ENCODE measurements at regions not wholly inside any gene's neighbourhood (a gene's known extent, or its start where the extent isn't known, plus 50 kb on each side); places are given as distances from the start of the nearest gene placed in this dataset.

DNA sequence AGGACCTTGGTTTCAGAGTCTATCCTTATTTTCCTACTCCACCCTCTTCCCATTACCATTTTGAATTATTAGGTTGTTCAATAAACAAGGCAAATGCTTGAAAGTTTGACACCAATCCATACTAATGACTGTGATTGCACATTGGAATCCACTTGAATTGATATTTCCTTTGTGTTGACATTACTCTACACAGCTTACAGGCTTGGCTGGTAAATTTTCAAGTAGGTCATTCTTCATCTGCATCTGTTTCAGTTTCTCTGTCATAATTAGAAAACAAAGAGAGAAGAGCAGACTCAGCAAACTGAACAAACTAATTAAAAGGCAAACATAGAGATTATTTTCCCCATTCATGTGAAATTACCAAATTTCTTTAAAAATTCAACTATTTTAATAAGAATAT is 732.9 kb upstream of the BCHE start:
- Histone ChIP-seq H3K36me3 (ENCODE audit: control insufficient read depth in 2 of 3, insufficient read depth in 3 of 3, low read length in 3 of 3) (no peaks in the 10 kb centered on the region), H3K4me3 (ENCODE audit: low read length in 3 of 3) (no peak overlapping the region), H3K27me3 (ENCODE audit: control insufficient read depth, insufficient read depth, low read length) (no peaks in the 10 kb centered on the region), H3K9me3 (ENCODE audit: control insufficient read depth in 2 of 3, insufficient read depth in 1 of 3, low read length in 3 of 3) (peaks cover 0 to 5% (median 0%) of the 10 kb centered on the region in 3 donors), H3K9ac (ENCODE audit: low read length in 3 of 3) (no peak overlapping the region), H3K4me1 (ENCODE audit: control insufficient read depth in 2 of 3, insufficient read depth in 2 of 3, low read depth in 1 of 3, low read length in 3 of 3) (no peaks in the 10 kb centered on the region), H3K27ac (ENCODE audit: low read depth in 2 of 2, low read length in 2 of 2) (no peak overlapping the region)
- intact Hi-C loops (cut with DNase I), result no loop called here
- no peak for DNase-seq
- no peak for TF ChIP-seq CTCF (IDR thresholded peaks at IDR 0.05; ENCODE audit: borderline replicate concordance, extremely low read depth, insufficient read depth)
- no peak for FAIRE-seq

DNA sequence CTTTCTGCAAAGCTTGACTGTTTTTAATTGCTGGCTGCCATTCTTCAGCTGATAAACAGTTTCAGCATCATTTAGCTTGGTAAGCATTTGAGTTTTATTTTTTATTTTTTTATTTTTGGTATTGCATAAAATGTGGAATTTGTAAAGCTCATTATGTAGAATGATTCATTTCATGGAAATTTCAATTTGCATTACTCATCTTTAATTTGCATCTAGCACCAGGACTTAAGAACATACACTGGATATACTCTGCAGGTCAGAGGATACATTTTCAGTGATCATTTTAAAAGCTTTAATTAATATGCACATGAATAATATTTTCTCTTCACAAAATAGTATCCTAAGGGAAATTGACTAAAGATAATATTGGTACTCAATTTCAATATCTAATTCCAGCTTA is 732.4 kb upstream of the BCHE start:
- H3K36me3 ChIP-seq (ENCODE audit: control insufficient read depth in 2 of 3, insufficient read depth in 3 of 3, low read length in 3 of 3), result no peaks in the 10 kb centered on the region
- no peak for DNase-seq
- H3K9me3 ChIP-seq (ENCODE audit: control insufficient read depth in 2 of 3, insufficient read depth in 1 of 3, low read length in 3 of 3), result peaks cover 0 to 5% (median 0%) of the 10 kb centered on the region in 3 donors
- H3K27ac ChIP-seq (ENCODE audit: low read depth in 2 of 2, low read length in 2 of 2), result no peak overlapping the region
- H3K27me3 ChIP-seq (ENCODE audit: control insufficient read depth, insufficient read depth, low read length), result no peaks in the 10 kb centered on the region
- no peak for TF ChIP-seq CTCF (IDR thresholded peaks at IDR 0.05; ENCODE audit: borderline replicate concordance, extremely low read depth, insufficient read depth)
- no peaks in the 10 kb centered on the region for H3K4me1 ChIP-seq (ENCODE audit: control insufficient read depth in 2 of 3, insufficient read depth in 2 of 3, low read depth in 1 of 3, low read length in 3 of 3)
- H3K9ac ChIP-seq (ENCODE audit: low read length in 3 of 3), result no peak overlapping the region
- intact Hi-C loops (cut with DNase I), result no loop called here
- H3K4me3 ChIP-seq (ENCODE audit: low read length in 3 of 3), result no peak overlapping the region
- no peak for FAIRE-seq

GRCh38 chr3:166560253-166560652 is 723.0 kb upstream of the BCHE start:
- FAIRE-seq, result no peak
- no peak overlapping the region for H3K27ac ChIP-seq (ENCODE audit: low read depth in 2 of 2, low read length in 2 of 2)
- intact Hi-C loops (cut with DNase I), result no loop called here
- H3K9me3 ChIP-seq (ENCODE audit: control insufficient read depth in 2 of 3, insufficient read depth in 1 of 3, low read length in 3 of 3), result no peaks in the 10 kb centered on the region
- no peaks in the 10 kb centered on the region for H3K4me1 ChIP-seq (ENCODE audit: control insufficient read depth in 2 of 3, insufficient read depth in 2 of 3, low read depth in 1 of 3, low read length in 3 of 3)
- no peak for TF ChIP-seq CTCF (IDR thresholded peaks at IDR 0.05; ENCODE audit: borderline replicate concordance, extremely low read depth, insufficient read depth)
- DNase-seq, result no peak
- no peak overlapping the region for H3K9ac ChIP-seq (ENCODE audit: low read length in 3 of 3)
- no peaks in the 10 kb centered on the region for H3K27me3 ChIP-seq (ENCODE audit: control insufficient read depth, insufficient read depth, low read length)
- H3K4me3 ChIP-seq (ENCODE audit: low read length in 3 of 3), result no peak overlapping the region
- H3K36me3 ChIP-seq (ENCODE audit: control insufficient read depth in 2 of 3, insufficient read depth in 3 of 3, low read length in 3 of 3), result no peaks in the 10 kb centered on the region

- Histone ChIP-seq H3K9me3 (ENCODE audit: control insufficient read depth in 2 of 3, insufficient read depth in 1 of 3, low read length in 3 of 3) (no peaks in the 10 kb centered on the region), H3K27me3 (ENCODE audit: control insufficient read depth, insufficient read depth, low read length) (no peaks in the 10 kb centered on the region), H3K4me3 (ENCODE audit: low read length in 3 of 3) (no peak overlapping the region), H3K27ac (ENCODE audit: low read depth in 2 of 2, low read length in 2 of 2) (no peak overlapping the region), H3K9ac (ENCODE audit: low read length in 3 of 3) (no peak overlapping the region), H3K4me1 (ENCODE audit: control insufficient read depth in 2 of 3, insufficient read depth in 2 of 3, low read depth in 1 of 3, low read length in 3 of 3) (no peaks in the 10 kb centered on the region), H3K36me3 (ENCODE audit: control insufficient read depth in 2 of 3, insufficient read depth in 3 of 3, low read length in 3 of 3) (no peaks in the 10 kb centered on the region)
- intact Hi-C loops (cut with DNase I), result no loop called here
- FAIRE-seq (no peak), DNase-seq (no peak)
- no peak for TF ChIP-seq CTCF (IDR thresholded peaks at IDR 0.05; ENCODE audit: borderline replicate concordance, extremely low read depth, insufficient read depth)
Observed at GRCh38 chr3:166556955-166557354, 719.7 kb upstream of the BCHE start.
